GM21360 (cell line): ENCODE measurements at regions not wholly inside any gene's neighbourhood (a gene's known extent, or its start where the extent isn't known, plus 50 kb on each side); places are given as distances from the start of the nearest gene placed in this dataset.
"Not testable (repeated sequence)": the region's sequence is repeated elsewhere in the genome, so short reads cannot be mapped to it uniquely, and the experiment has no call there.

Source experiments
- ATAC-seq: cut with Tn5 transposase; IDR thresholded peaks from one replicate; pipeline ENCODE4 v1.9.1; 2021; ENCODE audit warnings: mild to moderate bottlenecking, moderate library complexity; ENCODE audit not compliant: unreplicated experiment

GRCh38 chr2:53217250-53217649 lies 550.4 kb upstream of the CHAC2 start:
- ATAC-seq: no peak

GRCh38 chr2:53216805-53217204 lies 550.8 kb upstream of the CHAC2 start:
- ATAC-seq: no peak

GRCh38 chr2:53212576-53212975 lies 555.0 kb upstream of the CHAC2 start:
- ATAC-seq: no peak

GRCh38 chr2:53211201-53211774 lies 556.3 kb upstream of the CHAC2 start:
- ATAC-seq: no peak

GRCh38 chr2:53210538-53210937 lies 557.1 kb upstream of the CHAC2 start:
- no peak for ATAC-seq

GRCh38 chr2:53209679-53210458 lies 557.7 kb upstream of the CHAC2 start:
- no peak for ATAC-seq

- no peak for ATAC-seq
These were observed 558.8 kb upstream of the CHAC2 start for GRCh38 chr2:53208815-53209214.

- not testable (repeated sequence) for ATAC-seq
These were observed 561.4 kb upstream of the CHAC2 start for GRCh38 chr2:53206226-53206625.

- ATAC-seq: no peak
These were observed 565.5 kb upstream of the CHAC2 start for GRCh38 chr2:53202063-53202462.

- no peak for ATAC-seq
These were observed 567.5 kb upstream of the CHAC2 start for GRCh38 chr2:53200072-53200471.

GRCh38 chr2:53188851-53189510 lies 578.6 kb upstream of the CHAC2 start:
- ATAC-seq: no peak

GRCh38 chr2:53183581-53183980 lies 584.0 kb upstream of the CHAC2 start:
- ATAC-seq: no peak

- ATAC-seq: no peak
These were observed 585.0 kb upstream of the CHAC2 start for GRCh38 chr2:53182601-53183000.

- no peak for ATAC-seq
These were observed 585.8 kb upstream of the CHAC2 start for GRCh38 chr2:53181759-53182158.

- no peak for ATAC-seq
These were observed 590.3 kb upstream of the CHAC2 start for GRCh38 chr2:53177327-53177726.

- ATAC-seq: no peak
These were observed 593.1 kb upstream of the CHAC2 start for GRCh38 chr2:53174539-53174938.

GRCh38 chr2:53173698-53174455 lies 593.7 kb upstream of the CHAC2 start:
- no peak for ATAC-seq

- no peak for ATAC-seq
These were observed 594.5 kb upstream of the CHAC2 start for GRCh38 chr2:53173091-53173490.

- ATAC-seq: no peak
These were observed 597.1 kb upstream of the CHAC2 start for GRCh38 chr2:53170466-53170865.

- ATAC-seq: no peak
These were observed 600.4 kb upstream of the CHAC2 start for GRCh38 chr2:53167227-53167626.

- no peak for ATAC-seq
These were observed 617.5 kb upstream of the CHAC2 start for GRCh38 chr2:53150146-53150545.
